ENCODE measurements at regions not wholly inside any gene's neighbourhood (a gene's known extent, or its start where the extent isn't known, plus 50 kb on each side); places are given as distances from the start of the nearest gene placed in this dataset.

GRCh38 chr12:124216966-124217365 is 77.9 kb upstream of the RFLNA start:
- TF ChIP-seq HDAC6 (IDR thresholded peaks at IDR 0.05; ENCODE audit: low read depth, low read length) (no peak), CTCF (IDR thresholded peaks at IDR 0.05; ENCODE audit: control extremely low read depth in 1 of 3, insufficient read depth in 1 of 3, low read depth in 1 of 3, low read length in 3 of 3) (no peak), ZNF274 (IDR thresholded peaks at IDR 0.05; ENCODE audit: borderline replicate concordance, extremely low read depth, low read length) (no peak)
